HCT116 (cell line): ENCODE measurements at regions not wholly inside any gene's neighbourhood (a gene's known extent, or its start where the extent isn't known, plus 50 kb on each side); places are given as distances from the start of the nearest gene placed in this dataset.

ENCODE experiments used
- ATAC-seq: fragments of 200-7000 bp; cut with Tn5 transposase; 2 replicates; pipeline ENCODE4 v1.9.1; 2020; ENCODE audit warnings: mild to moderate bottlenecking, moderate library complexity
- BruUV-seq: library from RNA; stranded (reverse); fragments of 400-500 nt; replicated peaks from 2 replicates; lab custom pipeline; 2021; lab: Mats Ljungman, UMichigan
- CTCF ChIA-PET: fragments of 300-600 bp; sonication (Branson Sonifier 250); formaldehyde crosslinking; loops from one replicate; lab custom pipeline; 2021; ENCODE audit warnings: antibody characterized with exemption; lab: Charles Lee
- POLR2A ChIA-PET: fragments of 300-600, 350-600 bp; sonication (Branson Sonifier 250); formaldehyde crosslinking; loops from one replicate; lab custom pipeline; 2021; ENCODE audit warnings: antibody characterized with exemption; lab: Charles Lee
- RAD21 ChIA-PET, 2 experiments: fragments of 300-600 bp; sonication (Branson Sonifier 250); formaldehyde crosslinking; loops; one replicate each; lab custom pipeline; 2023; ENCODE audit warnings: low total read pairs in 2 of 2; ENCODE audit not compliant: uncharacterized antibody in 2 of 2, unreplicated experiment in 2 of 2, low non-redundant PET in 1 of 2; lab: Charles Lee
- DNase-seq: peaks from one replicate; pipeline ENCODE4 v3.0.0-alpha.2; 2010; ENCODE audit warnings: low read depth, low spot score
- H2AFZ ChIP-seq: fragments of 200-600 bp; shearing (Covaris generic), sonication (generic); 2 replicates; pipeline ENCODE4 v1.6.1; 2017; ENCODE audit warnings: low read depth, mixed run types, mixed read lengths, antibody characterized with exemption, low read length; ENCODE audit not compliant: poor library complexity, severe bottlenecking
- H3K27ac ChIP-seq: 2 replicates; pipeline ENCODE4 v1.5.1; 2012; ENCODE audit warnings: low read depth, low read length
- H3K27me3 ChIP-seq: fragments of 200-600 bp; sonication (generic); 2 replicates; pipeline ENCODE4 v1.6.1; 2016; ENCODE audit warnings: mixed run types, low read length, mixed read lengths; ENCODE audit not compliant: insufficient read depth
- H3K36me3 ChIP-seq, 2 experiments: fragments of 200-500 bp in 1 of 2; fragments of 200-600 bp in 1 of 2; sonication (Bioruptor generic) in 1 of 2; sonication (generic) in 1 of 2; 2 replicates each; pipeline versions ENCODE4 v1.5.1 to v1.6.1; 2014 to 2016; ENCODE audit warnings: low read length in 2 of 2, inconsistent platforms in 1 of 2, mixed read lengths in 1 of 2, mixed run types in 1 of 2; ENCODE audit not compliant: insufficient read depth in 2 of 2, control insufficient read depth in 1 of 2
- H3K4me1 ChIP-seq, 2 experiments: fragments of 200-600 bp in 1 of 2; sonication (generic) in 1 of 2; 2 replicates each; pipeline versions ENCODE4 v1.5.1 to v1.6.1; 2012 to 2017; ENCODE audit warnings: low read length in 2 of 2, inconsistent platforms in 1 of 2, mild to moderate bottlenecking in 1 of 2, mixed read lengths in 1 of 2, mixed run types in 1 of 2, moderate library complexity in 1 of 2; ENCODE audit not compliant: insufficient read depth in 2 of 2, control insufficient read depth in 1 of 2
- H3K4me2 ChIP-seq: fragments of 200-600 bp; sonication (generic); 2 replicates; pipeline ENCODE4 v1.6.1; 2017; ENCODE audit warnings: mixed run types, low read length, mixed read lengths
- H3K4me3 ChIP-seq, 2 experiments: fragments of 200-600 bp in 1 of 2; sonication (generic) in 1 of 2; replicated peaks in 1 of 2; 2 replicates each; pipeline ENCODE4 v1.5.1; 2011 to 2016; ENCODE audit warnings: low read length in 2 of 2, control low read depth in 1 of 2, low read depth in 1 of 2, mild to moderate bottlenecking in 1 of 2, mixed read lengths in 1 of 2, mixed run types in 1 of 2
- H3K79me2 ChIP-seq: fragments of 200-600 bp; sonication (generic); 2 replicates; pipeline ENCODE4 v1.6.1; 2017; ENCODE audit warnings: mild to moderate bottlenecking, mixed run types, low read length, moderate library complexity, mixed read lengths; ENCODE audit not compliant: insufficient read depth
- H3K9ac ChIP-seq: fragments of 200-600 bp; sonication (generic); 2 replicates; pipeline ENCODE4 v1.6.1; 2016; ENCODE audit warnings: low read length, mixed read lengths
- H3K9me2 ChIP-seq: fragments of 200-600 bp; sonication (generic), shearing (Covaris generic); 2 replicates; pipeline ENCODE4 v1.6.1; 2017; ENCODE audit warnings: mixed run types, mild to moderate bottlenecking, moderate library complexity; ENCODE audit not compliant: insufficient read depth
- H3K9me3 ChIP-seq, 2 experiments: fragments of 200-500 bp in 1 of 2; fragments of 200-600 bp in 1 of 2; sonication (Bioruptor generic) in 1 of 2; sonication (generic) in 1 of 2; 2 replicates each; pipeline ENCODE4 v1.6.1; 2014 to 2017; ENCODE audit warnings: low read length in 2 of 2, mixed read lengths in 2 of 2, inconsistent platforms in 1 of 2, low read depth in 1 of 2, mild to moderate bottlenecking in 1 of 2, mixed run types in 1 of 2, moderate library complexity in 1 of 2; ENCODE audit not compliant: control insufficient read depth in 1 of 2, insufficient read depth in 1 of 2
- H4K20me1 ChIP-seq: fragments of 200-600 bp; sonication (generic), shearing (Covaris generic); 2 replicates; pipeline ENCODE4 v1.6.1; 2017; ENCODE audit warnings: mixed run types, mild to moderate bottlenecking, moderate library complexity; ENCODE audit not compliant: insufficient read depth
- CTCF ChIP-seq, 3 experiments: fragments of 200-600 bp in 1 of 3; sonication (generic) in 1 of 3; IDR thresholded peaks in 2 of 3; conservative IDR thresholded peaks in 1 of 3; 2 replicates each; pipeline ENCODE4 v1.5.1; 2012 to 2017; ENCODE audit warnings: low read depth in 2 of 3, low read length in 2 of 3, antibody characterized with exemption in 1 of 3, borderline replicate concordance in 1 of 3, control low read depth in 1 of 3, mild to moderate bottlenecking in 1 of 3, mixed read lengths in 1 of 3, mixed run types in 1 of 3, moderate library complexity in 1 of 3; ENCODE audit not compliant: insufficient read depth in 1 of 3
- EZH2 ChIP-seq: fragments of 200-600 bp; sonication (generic); IDR thresholded peaks from 2 replicates; pipeline ENCODE4 v1.6.1; 2017; ENCODE audit warnings: antibody characterized with exemption, mixed run types
- EZH2phosphoT487 ChIP-seq: fragments of 200-600 bp; IDR thresholded peaks from 2 replicates; pipeline ENCODE4 v1.6.1; 2018; ENCODE audit warnings: antibody characterized with exemption, borderline replicate concordance
- FOSL1 ChIP-seq: IDR thresholded peaks from 2 replicates; pipeline ENCODE4 v1.6.1; 2012; ENCODE audit warnings: low read depth
- POLR2AphosphoS5 ChIP-seq: IDR thresholded peaks from 2 replicates; pipeline ENCODE4 v1.6.1; 2011; ENCODE audit warnings: mild to moderate bottlenecking, low read depth, low read length, moderate library complexity
- SP1 ChIP-seq: IDR thresholded peaks from 2 replicates; pipeline ENCODE4 v1.6.1; 2012; ENCODE audit warnings: low read depth
- SRF ChIP-seq: IDR thresholded peaks from 2 replicates; pipeline ENCODE4 v1.6.1; 2012; ENCODE audit warnings: low read depth
- ZNF274 ChIP-seq: fragments of 200-500 bp; sonication (Bioruptor generic); IDR thresholded peaks from 2 replicates; pipeline ENCODE4 v1.6.1; 2014; ENCODE audit warnings: mild to moderate bottlenecking, low read depth, low read length, inconsistent platforms
- intact Hi-C: fragments of 100-400 bp; cut with micrococcal nuclease; formaldehyde crosslinking; loops from 2 replicates; pipeline ENCODE4 v1.10.0; 2022
- TF ChIP-seq, protein P1 (sequence below): IDR thresholded peaks from 2 replicates; pipeline ENCODE4 v1.6.1; 2012
- TF ChIP-seq, protein P2 (sequence below): IDR thresholded peaks from 2 replicates; pipeline ENCODE4 v1.6.1; 2012

DNA sequence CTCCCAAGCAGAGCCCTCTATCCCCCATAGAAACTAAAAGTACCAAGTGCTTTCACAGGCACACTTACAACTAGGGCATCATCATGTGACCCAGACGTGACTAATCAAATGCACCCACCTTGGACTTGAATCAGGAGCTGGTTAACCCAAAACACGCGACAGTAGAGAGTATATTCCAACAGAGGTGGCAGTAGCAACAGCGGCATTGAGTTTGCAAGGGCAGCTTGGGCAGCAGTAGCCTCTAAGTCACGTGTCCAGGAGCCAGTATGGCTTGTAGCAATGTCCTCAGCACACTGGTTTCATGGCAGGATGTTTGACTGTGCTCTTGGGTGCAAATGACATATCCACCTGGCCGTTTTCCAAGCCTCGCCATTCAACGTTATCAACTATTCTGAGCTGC lies 73.4 kb upstream of the DNAH5 start:
- CTCF ChIA-PET, result no interaction called here
- H3K36me3 ChIP-seq, result no peaks in the 10 kb centered on the region
- no peaks in the 10 kb centered on the region for H3K79me2 ChIP-seq
- no peak overlapping the region for H3K4me2 ChIP-seq
- H3K9me3 ChIP-seq, result no peaks in the 10 kb centered on the region
- H3K9me2 ChIP-seq, result no peaks in the 10 kb centered on the region
- RAD21 ChIA-PET, result no interaction called here
- BruUV-seq, result no TSS peak
- H3K4me1 ChIP-seq, result no peaks in the 10 kb centered on the region
- no peak overlapping the region for H2AFZ ChIP-seq
- POLR2A ChIA-PET, result no interaction called here
- DNase-seq (no peak), ATAC-seq (no peak)
- intact Hi-C loops, result no loop called here
- no peaks in the 10 kb centered on the region for H3K27me3 ChIP-seq
- TF ChIP-seq, protein P1, sequence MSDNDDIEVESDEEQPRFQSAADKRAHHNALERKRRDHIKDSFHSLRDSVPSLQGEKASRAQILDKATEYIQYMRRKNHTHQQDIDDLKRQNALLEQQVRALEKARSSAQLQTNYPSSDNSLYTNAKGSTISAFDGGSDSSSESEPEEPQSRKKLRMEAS, result no peak
- TF ChIP-seq FOSL1 (no peak), ZNF274 (no peak), POLR2AphosphoS5 (no peak), EZH2 (no peak), SP1 (no peak), SRF (no peak), CTCF (IDR thresholded peaks at IDR 0.05 in 2 of 3, conservative IDR thresholded peaks at IDR 0.05 in 1 of 3; ENCODE audit: borderline replicate concordance in 1 of 3, insufficient read depth in 1 of 3, low read depth in 2 of 3, low read length in 2 of 3) (no peak), EZH2phosphoT487 (no peak)
- TF ChIP-seq, protein P2, sequence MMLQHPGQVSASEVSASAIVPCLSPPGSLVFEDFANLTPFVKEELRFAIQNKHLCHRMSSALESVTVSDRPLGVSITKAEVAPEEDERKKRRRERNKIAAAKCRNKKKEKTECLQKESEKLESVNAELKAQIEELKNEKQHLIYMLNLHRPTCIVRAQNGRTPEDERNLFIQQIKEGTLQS, result no peak
- H4K20me1 ChIP-seq, result no peaks in the 10 kb centered on the region
- no peak overlapping the region for H3K9ac ChIP-seq
- no peak overlapping the region for H3K4me3 ChIP-seq
- no peak overlapping the region for H3K27ac ChIP-seq
